Loucy (cell line): ENCODE measurements at regions not wholly inside any gene's neighbourhood (a gene's known extent, or its start where the extent isn't known, plus 50 kb on each side); places are given as distances from the start of the nearest gene placed in this dataset.

Experiments used
- H2AFZ ChIP-seq: fragments of 200-600 bp; sonication (generic); 2 replicates; pipeline ENCODE4 v1.6.0; 2016; ENCODE audit warnings: antibody characterized with exemption, mild to moderate bottlenecking, low read length, moderate library complexity
- H3F3A ChIP-seq: fragments of 200-600 bp; 2 replicates; pipeline ENCODE4 v1.6.0; 2016; ENCODE audit warnings: antibody characterized with exemption, low read depth, mild to moderate bottlenecking
- H3K27me3 ChIP-seq: fragments of 200-600 bp; sonication (generic); 2 replicates; pipeline ENCODE4 v1.6.1; 2014; ENCODE audit warnings: low read length, mild to moderate bottlenecking; ENCODE audit not compliant: insufficient read depth, poor library complexity, severe bottlenecking
- H3K36me3 ChIP-seq: fragments of 200-600 bp; sonication (generic); 2 replicates; pipeline ENCODE4 v1.6.1; 2016; ENCODE audit warnings: low read length; ENCODE audit not compliant: insufficient read depth
- H3K4me1 ChIP-seq: fragments of 200-600 bp; sonication (generic); 2 replicates; pipeline ENCODE4 v1.5.1; 2014; ENCODE audit warnings: low read length, mild to moderate bottlenecking; ENCODE audit not compliant: insufficient read depth, poor library complexity, severe bottlenecking
- H3K4me2 ChIP-seq: fragments of 200-600 bp; sonication (generic); 2 replicates; pipeline ENCODE4 v1.6.0; 2014; ENCODE audit warnings: antibody characterized with exemption, low read length, low read depth, mild to moderate bottlenecking; ENCODE audit not compliant: poor library complexity, severe bottlenecking
- H3K4me3 ChIP-seq: fragments of 200-600 bp; sonication (generic); 2 replicates; pipeline ENCODE4 v1.5.1; 2014; ENCODE audit warnings: low read length, mild to moderate bottlenecking, mixed read lengths; ENCODE audit not compliant: poor library complexity, severe bottlenecking
- H3K79me2 ChIP-seq: fragments of 200-600 bp; sonication (generic); 2 replicates; pipeline ENCODE4 v1.6.1; 2014; ENCODE audit warnings: low read length; ENCODE audit not compliant: insufficient read depth
- H3K9ac ChIP-seq: fragments of 200-600 bp; sonication (generic); 2 replicates; pipeline ENCODE4 v1.6.0; 2014; ENCODE audit warnings: mild to moderate bottlenecking, low read depth, low read length, moderate library complexity; ENCODE audit not compliant: poor library complexity, severe bottlenecking
- H3K9me2 ChIP-seq: fragments of 200-600 bp; sonication (generic); replicated peaks from 2 replicates; pipeline ENCODE4 v1.6.1; 2016; ENCODE audit warnings: low read depth, low read length, mixed read lengths
- H3K9me3 ChIP-seq: fragments of 200-600 bp; sonication (generic); 2 replicates; pipeline ENCODE4 v1.6.1; 2014; ENCODE audit warnings: mild to moderate bottlenecking, antibody characterized with exemption, low read length, low read depth; ENCODE audit not compliant: insufficient read depth
- H4K20me1 ChIP-seq: fragments of 200-600 bp; sonication (generic); 2 replicates; pipeline ENCODE4 v1.6.0; 2014; ENCODE audit warnings: antibody characterized with exemption, low read length, mild to moderate bottlenecking; ENCODE audit not compliant: insufficient read depth, poor library complexity, severe bottlenecking
- EZH2phosphoT487 ChIP-seq: fragments of 200-600 bp; IDR thresholded peaks from 2 replicates; pipeline ENCODE4 v1.6.1; 2018; ENCODE audit warnings: antibody characterized with exemption, mild to moderate bottlenecking, moderate library complexity, borderline replicate concordance
- TF ChIP-seq, protein P1 (sequence below): fragments of 200-600 bp; sonication (generic); conservative IDR thresholded peaks from 2 replicates; pipeline ENCODE4 v1.5.1; 2014; ENCODE audit warnings: mild to moderate bottlenecking, antibody characterized with exemption, low read length

GRCh38 chr7:50214126-50214670 is 90.3 kb upstream of the IKZF1 start:
- no peak overlapping the region for H2AFZ ChIP-seq
- H3K9ac ChIP-seq: peak overlapping the region; percentile 28
- H3K27me3 ChIP-seq: no peaks in the 10 kb centered on the region
- no peaks in the 10 kb centered on the region for H4K20me1 ChIP-seq
- H3K4me1 ChIP-seq: peaks cover 47% of the 10 kb centered on the region
- H3K4me3 ChIP-seq: no peak overlapping the region
- no peak overlapping the region for H3K4me2 ChIP-seq
- no peaks in the 10 kb centered on the region for H3F3A ChIP-seq
- no peaks in the 10 kb centered on the region for H3K36me3 ChIP-seq
- TF ChIP-seq, protein P1, sequence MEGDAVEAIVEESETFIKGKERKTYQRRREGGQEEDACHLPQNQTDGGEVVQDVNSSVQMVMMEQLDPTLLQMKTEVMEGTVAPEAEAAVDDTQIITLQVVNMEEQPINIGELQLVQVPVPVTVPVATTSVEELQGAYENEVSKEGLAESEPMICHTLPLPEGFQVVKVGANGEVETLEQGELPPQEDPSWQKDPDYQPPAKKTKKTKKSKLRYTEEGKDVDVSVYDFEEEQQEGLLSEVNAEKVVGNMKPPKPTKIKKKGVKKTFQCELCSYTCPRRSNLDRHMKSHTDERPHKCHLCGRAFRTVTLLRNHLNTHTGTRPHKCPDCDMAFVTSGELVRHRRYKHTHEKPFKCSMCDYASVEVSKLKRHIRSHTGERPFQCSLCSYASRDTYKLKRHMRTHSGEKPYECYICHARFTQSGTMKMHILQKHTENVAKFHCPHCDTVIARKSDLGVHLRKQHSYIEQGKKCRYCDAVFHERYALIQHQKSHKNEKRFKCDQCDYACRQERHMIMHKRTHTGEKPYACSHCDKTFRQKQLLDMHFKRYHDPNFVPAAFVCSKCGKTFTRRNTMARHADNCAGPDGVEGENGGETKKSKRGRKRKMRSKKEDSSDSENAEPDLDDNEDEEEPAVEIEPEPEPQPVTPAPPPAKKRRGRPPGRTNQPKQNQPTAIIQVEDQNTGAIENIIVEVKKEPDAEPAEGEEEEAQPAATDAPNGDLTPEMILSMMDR: no peak
- TF ChIP-seq EZH2phosphoT487: no peak
- no peaks in the 10 kb centered on the region for H3K9me2 ChIP-seq
- H3K79me2 ChIP-seq: no peaks in the 10 kb centered on the region
- no peaks in the 10 kb centered on the region for H3K9me3 ChIP-seq

DNA sequence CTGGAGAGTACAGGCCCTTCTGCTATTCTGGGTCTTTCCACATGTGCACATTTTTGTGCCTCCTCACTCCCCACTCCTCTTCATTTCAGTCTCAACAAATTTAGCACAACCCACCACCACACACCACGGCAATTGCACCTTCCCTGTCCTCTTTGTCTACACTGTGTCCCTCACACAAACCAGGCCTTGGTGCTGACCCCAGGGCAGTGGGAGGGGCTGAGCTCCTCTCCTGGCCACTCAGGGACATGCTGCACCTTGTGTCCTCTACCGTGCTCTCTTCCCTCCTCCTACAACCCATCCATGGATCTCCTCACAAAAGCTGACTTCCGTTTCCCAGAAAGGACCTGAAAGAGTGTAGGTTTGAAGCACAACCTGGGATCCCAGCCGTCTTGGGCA is 90.9 kb upstream of the IKZF1 start:
- no peak for TF ChIP-seq EZH2phosphoT487
- TF ChIP-seq, protein P1: no peak

DNA sequence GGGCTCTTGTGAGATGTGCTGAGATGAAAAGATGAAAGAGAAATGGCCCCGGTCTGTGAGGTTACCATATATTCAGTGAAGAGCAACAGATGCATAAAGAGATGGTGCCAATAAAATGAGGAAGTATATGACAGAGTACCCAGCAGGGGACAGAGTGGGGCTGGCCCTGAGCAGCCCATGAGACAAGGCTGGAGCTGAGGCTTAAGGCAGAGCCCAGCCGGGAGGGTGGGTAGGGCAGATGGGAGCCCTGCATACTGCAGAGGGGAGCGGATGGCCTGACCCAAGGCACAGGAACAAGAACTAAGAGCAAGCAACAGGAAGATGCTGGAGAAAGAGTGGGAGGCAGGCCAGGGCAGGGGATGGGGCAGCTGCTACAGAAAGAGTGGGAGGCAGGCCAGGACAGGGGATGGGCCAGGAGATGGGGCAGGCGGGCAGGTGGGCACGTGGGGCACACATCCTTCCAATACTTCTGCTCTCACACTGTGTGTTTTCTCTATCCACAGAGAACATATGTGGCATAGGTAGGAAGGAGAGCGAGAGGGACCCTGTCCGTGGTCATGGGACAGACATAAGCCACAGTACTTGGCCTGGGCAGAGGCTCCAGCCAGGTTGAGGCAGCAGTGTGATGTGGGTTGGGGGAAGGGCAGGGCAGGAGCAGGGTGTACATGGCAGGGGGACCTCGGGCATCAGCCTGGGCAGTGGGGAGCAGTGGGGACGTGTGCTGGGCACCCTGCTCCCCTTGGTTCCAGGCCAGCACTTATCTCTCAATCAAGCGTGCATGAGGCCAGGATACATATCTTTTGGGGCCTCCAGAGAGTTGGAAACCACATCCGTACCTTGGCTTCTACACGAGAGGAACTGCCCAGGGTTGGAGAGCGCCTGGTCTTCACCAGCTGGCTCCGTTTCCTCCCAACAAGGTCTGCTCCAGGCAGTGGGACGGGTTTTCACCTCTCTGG is 91.6 kb upstream of the IKZF1 start:
- Histone ChIP-seq H4K20me1 (no peaks in the 10 kb centered on the region), H3K4me3 (no peak overlapping the region), H3F3A (no peaks in the 10 kb centered on the region), H3K27me3 (no peaks in the 10 kb centered on the region), H3K9ac (peak overlapping the region; percentile 20), H3K4me2 (no peak overlapping the region), H3K79me2 (no peaks in the 10 kb centered on the region), H3K4me1 (peaks cover 44% of the 10 kb centered on the region), H3K9me3 (no peaks in the 10 kb centered on the region), H3K9me2 (no peaks in the 10 kb centered on the region), H2AFZ (no peak overlapping the region), H3K36me3 (no peaks in the 10 kb centered on the region)
- TF ChIP-seq EZH2phosphoT487: no peak
- TF ChIP-seq, protein P1: peak; percentile 52

More for the DNA sequence above, 90.9 kb upstream of the IKZF1 start:
- Histone ChIP-seq H3K4me3 (no peak overlapping the region), H3K9me3 (no peaks in the 10 kb centered on the region), H3F3A (no peaks in the 10 kb centered on the region), H3K79me2 (no peaks in the 10 kb centered on the region), H3K9me2 (no peaks in the 10 kb centered on the region), H3K4me1 (peaks cover 47% of the 10 kb centered on the region), H3K27me3 (no peaks in the 10 kb centered on the region), H3K9ac (peak overlapping the region; percentile 28), H3K36me3 (no peaks in the 10 kb centered on the region), H4K20me1 (no peaks in the 10 kb centered on the region), H3K4me2 (peak overlapping the region; percentile 1), H2AFZ (no peak overlapping the region)
